ENCODE measurements at regions not wholly inside any gene's neighbourhood (a gene's known extent, or its start where the extent isn't known, plus 50 kb on each side); places are given as distances from the start of the nearest gene placed in this dataset.

DNA sequence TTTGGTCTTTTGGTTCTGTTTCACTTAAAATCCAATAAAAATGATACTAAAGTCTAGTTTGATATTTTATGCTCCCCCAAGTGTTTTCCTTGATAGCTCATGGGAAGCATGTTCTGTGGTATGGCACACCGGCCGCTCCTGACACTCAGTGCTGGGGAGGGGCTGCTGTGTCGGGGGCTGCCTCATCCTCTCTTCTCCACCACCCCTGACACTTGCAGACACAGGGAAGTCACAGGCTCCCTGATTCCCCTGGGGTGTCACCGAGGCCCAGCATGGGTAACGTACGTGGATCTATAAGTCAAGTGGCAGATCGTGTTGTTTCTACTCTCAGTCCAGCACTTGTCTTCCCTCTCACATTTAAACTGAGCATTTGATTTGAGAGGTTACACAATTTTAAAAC, 508.6 kb downstream of the TNS3 start:
- no peak for TF ChIP-seq CTCF (IDR thresholded peaks at IDR 0.05; ENCODE audit: low read depth, low read length)
- no peak for TF ChIP-seq POLR2A (IDR thresholded peaks at IDR 0.05; ENCODE audit: extremely low read depth, insufficient read length)
- no peak for TF ChIP-seq MAX (IDR thresholded peaks at IDR 0.05; ENCODE audit: low read depth, low read length)
